GM21717 (cell line): ENCODE measurements at regions not wholly inside any gene's neighbourhood (a gene's known extent, or its start where the extent isn't known, plus 50 kb on each side); places are given as distances from the start of the nearest gene placed in this dataset.

Source experiments
- ATAC-seq: cut with Tn5 transposase; IDR thresholded peaks from one replicate; pipeline ENCODE4 v1.9.1; 2021; ENCODE audit warnings: mild to moderate bottlenecking, moderate library complexity; ENCODE audit not compliant: unreplicated experiment

- ATAC-seq: peak; percentile 87
These were observed 113.4 kb upstream of the FAM241A start for GRCh38 chr4:112031712-112032328.

DNA sequence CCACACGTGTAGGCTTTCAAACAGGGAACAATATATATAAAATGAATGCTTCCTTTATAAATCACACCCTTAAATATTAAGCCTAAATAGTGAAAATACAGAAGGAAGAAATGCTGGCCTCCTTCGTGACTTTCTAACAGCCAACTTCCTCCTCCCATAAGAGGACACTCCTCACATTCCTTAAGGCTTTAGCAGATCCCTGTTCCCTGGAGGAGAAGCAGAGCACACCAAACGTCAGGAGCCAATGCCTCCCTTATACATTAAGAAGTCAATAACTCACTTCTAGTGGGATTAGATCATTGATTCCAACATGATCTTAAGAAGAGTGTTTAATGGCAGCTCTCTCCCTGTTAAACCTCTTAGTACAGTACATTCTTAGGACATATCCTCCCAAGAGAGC lies 108.4 kb upstream of the FAM241A start:
- ATAC-seq: no peak

GRCh38 chr4:112038861-112039260 lies 106.4 kb upstream of the FAM241A start:
- no peak for ATAC-seq

GRCh38 chr4:112049119-112049518 lies 96.1 kb upstream of the FAM241A start:
- ATAC-seq: peak; percentile 93

- ATAC-seq: no peak
These were observed 91.4 kb upstream of the FAM241A start for GRCh38 chr4:112053825-112054350.

DNA sequence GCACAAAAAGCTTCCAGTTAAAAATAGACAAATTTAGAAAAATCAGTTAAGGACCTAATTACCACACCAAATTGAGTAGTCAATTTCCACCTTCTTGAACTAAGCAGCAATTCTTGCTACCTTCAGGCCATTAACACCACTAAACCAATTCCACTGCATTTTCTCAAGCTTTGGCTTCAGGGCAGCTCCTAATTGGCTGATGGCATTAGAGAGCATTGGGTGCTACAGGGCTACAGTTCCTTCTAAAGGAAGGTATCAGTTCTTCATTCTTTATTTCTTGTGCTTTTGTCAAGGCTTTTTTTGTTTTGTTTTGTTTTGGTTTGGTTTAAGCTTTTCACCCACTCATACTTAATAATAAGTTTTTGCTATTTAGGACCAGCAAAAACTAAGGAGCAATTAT lies 90.2 kb upstream of the FAM241A start:
- ATAC-seq: no peak

GRCh38 chr4:112057470-112057869 lies 87.8 kb upstream of the FAM241A start:
- ATAC-seq: no peak

GRCh38 chr4:112058433-112058832 lies 86.8 kb upstream of the FAM241A start:
- ATAC-seq: no peak

- ATAC-seq: no peak
These were observed 85.0 kb upstream of the FAM241A start for GRCh38 chr4:112060212-112060611.

DNA sequence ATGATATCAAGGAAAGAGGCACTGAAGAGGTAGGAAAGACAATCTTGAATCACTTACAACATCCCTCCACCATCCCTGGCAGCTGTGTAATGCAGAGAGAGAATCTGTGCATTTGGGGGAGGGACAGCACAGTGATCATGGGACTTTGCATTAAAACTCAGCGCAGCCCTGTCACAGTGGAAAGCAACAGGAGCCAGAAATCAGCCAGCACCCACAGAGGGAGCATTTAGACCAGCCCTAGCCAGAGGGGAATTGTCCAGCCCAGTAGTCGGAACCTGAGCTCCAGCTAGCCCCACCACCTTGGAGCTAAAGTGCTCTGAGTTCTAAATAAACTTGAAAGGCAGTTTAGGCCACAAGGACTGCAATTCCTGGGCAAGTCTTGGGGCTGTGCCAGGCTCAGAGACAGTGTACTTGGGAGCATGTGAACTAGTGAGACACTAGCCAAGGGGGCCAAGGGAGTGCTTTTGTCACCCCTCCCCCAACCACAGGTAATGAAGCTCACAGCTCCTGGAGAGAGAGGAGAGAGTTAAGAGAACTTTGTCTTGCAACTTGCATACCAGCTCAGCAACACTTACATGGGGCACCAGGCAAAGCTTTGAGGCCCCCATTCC lies 83.9 kb upstream of the FAM241A start:
- no peak for ATAC-seq

GRCh38 chr4:112063260-112063659 lies 82.0 kb upstream of the FAM241A start:
- ATAC-seq: no peak

DNA sequence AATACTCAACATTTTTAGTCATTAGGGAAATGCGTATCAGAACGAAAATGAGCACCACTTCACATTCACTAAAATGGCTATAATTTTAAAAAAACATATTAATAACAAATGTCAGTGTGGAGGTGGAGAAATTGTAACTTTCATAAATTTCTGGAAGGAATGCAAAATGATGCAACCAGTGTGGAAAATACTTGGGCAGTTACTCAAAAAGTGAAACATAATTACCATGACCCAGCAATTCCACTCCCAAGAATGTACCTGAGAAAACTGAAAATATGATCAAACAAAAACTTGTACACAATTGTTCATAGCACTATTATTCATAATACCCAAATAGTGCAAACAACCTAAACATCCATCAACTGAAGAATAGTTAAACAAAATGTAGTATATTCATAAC lies 76.1 kb upstream of the FAM241A start:
- no peak for ATAC-seq

DNA sequence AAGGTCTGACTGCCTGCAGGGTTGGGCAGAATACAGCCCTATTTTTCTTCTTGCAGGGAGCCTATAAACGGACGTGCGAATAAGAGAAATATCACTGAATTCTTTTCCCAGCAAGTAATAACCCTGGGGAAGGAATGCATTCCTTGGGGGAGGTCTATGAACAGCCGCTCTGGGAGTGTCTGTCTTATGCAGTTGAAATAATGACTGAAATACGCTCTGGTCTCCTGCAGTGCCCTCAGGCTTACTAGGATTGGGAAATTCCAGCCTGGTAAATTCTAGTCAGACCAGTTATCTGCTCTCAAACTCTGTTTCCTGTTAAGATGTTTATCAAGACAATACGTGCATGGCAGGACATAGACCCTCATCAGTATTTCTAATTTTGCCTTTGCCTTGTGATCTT lies 72.1 kb upstream of the FAM241A start:
- no peak for ATAC-seq

GRCh38 chr4:112075129-112075753 lies 70.0 kb upstream of the FAM241A start:
- peak; percentile 87 for ATAC-seq

GRCh38 chr4:112075906-112076305 lies 69.3 kb upstream of the FAM241A start:
- no peak for ATAC-seq

DNA sequence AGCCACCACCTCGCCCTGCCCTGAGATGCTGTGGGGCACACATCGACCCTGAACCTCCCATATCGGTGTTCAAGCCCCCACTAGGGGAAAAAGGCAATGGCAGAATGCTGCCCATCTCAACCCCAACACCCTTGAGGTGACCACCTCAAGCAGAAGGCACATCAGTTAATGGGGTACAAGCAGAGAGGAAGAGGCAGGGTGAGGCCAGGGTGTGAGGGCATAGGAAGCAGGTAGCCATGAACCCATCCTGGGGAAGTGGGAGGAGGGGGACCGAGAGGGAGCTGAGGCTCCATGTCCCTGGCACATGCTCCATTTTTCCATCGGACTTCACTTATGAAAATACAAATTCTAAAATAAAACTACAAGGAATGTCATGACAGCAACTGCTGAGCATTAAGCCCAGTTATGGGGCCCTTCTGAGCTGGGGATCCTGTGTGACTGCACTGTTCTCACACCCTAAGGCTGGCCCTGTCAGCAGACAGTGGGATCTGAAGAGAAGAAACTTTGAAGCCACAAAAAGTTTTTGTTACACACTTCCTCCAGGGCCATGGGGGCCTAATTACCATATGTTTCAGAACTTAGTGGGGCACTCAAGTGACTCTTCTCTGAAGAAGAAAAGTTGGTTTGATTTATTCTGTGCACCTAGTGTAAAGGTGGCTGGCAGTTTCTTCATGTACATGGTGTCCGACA lies 68.2 kb upstream of the FAM241A start:
- ATAC-seq: peak; percentile 45

- ATAC-seq: no peak
These were observed 67.5 kb upstream of the FAM241A start for GRCh38 chr4:112077743-112078142.

- no peak for ATAC-seq
These were observed 62.2 kb upstream of the FAM241A start for GRCh38 chr4:112082954-112083586.

DNA sequence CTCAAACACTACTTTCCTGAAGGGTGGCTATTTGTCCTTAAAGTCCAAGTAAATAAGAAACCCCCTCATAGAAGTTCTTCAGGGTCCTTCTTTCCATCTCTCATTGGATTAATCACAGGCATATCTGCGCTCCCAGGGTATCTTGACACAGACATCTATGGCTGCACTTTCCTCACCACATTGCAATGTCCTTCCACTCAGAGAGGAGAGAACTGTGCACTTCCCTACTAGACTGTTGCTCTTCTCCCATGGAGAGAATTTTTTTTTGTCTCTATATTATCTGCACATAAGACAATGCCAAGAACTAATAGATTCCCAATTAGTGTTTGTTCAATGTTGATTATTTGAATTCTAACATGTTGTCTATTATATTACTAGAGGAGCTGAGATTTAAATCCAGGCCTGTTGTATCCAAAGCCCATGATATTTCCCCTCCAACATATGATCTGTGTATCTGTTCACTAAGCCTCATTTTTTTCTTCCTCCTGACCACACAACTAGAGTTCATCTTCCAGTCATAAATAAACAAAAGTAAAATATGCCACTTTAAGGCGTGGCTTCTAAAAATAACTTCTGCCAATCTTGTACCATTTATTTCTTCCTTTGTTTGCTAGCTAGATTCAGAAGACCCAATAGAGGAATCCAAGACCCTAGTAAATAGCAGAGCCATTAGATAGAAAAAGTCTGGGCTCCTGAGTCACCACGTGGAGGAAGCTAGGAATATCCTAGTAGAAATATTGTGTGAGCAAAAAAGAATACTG lies 61.5 kb upstream of the FAM241A start:
- no peak for ATAC-seq
